PFSK-1 (cell line): ENCODE measurements at regions not wholly inside any gene's neighbourhood (a gene's known extent, or its start where the extent isn't known, plus 50 kb on each side); places are given as distances from the start of the nearest gene placed in this dataset.

Experiments used
- FOXP2 ChIP-seq: optimal IDR thresholded peaks from 2 replicates; pipeline ENCODE3; 2011; ENCODE audit warnings: borderline replicate concordance, control low read depth, inconsistent platforms; ENCODE audit not compliant: insufficient read depth; ENCODE audit errors: extremely low read length, extremely low read depth
- POLR2AphosphoS5 ChIP-seq: IDR thresholded peaks from 2 replicates; pipeline ENCODE4 v1.6.1; 2012; ENCODE audit warnings: low read depth, mild to moderate bottlenecking, control low read depth, low read length, moderate library complexity
- REST ChIP-seq, 2 experiments: IDR thresholded peaks; 2 replicates each; pipeline versions ENCODE4 v1.6.1 to v1.8.0; 2011 to 2012; ENCODE audit warnings: low read depth in 2 of 2, low read length in 2 of 2, control low read depth in 1 of 2, inconsistent platforms in 1 of 2, mild to moderate bottlenecking in 1 of 2, moderate library complexity in 1 of 2; ENCODE audit not compliant: insufficient read depth in 1 of 2
- SIN3A ChIP-seq: IDR thresholded peaks from 2 replicates; pipeline ENCODE4 v1.6.1; 2012; ENCODE audit warnings: mild to moderate bottlenecking, low read length, moderate library complexity, borderline replicate concordance; ENCODE audit not compliant: insufficient read depth
- TAF1 ChIP-seq: IDR thresholded peaks from 2 replicates; pipeline ENCODE4 v1.6.1; 2012; ENCODE audit warnings: low read length, control low read depth, borderline replicate concordance; ENCODE audit not compliant: insufficient read depth

- TF ChIP-seq TAF1 (no peak), SIN3A (no peak), FOXP2 (no peak)
Measured at GRCh38 chr5:92952243-92952642, 628.8 kb downstream of the NR2F1-AS1 start.

DNA sequence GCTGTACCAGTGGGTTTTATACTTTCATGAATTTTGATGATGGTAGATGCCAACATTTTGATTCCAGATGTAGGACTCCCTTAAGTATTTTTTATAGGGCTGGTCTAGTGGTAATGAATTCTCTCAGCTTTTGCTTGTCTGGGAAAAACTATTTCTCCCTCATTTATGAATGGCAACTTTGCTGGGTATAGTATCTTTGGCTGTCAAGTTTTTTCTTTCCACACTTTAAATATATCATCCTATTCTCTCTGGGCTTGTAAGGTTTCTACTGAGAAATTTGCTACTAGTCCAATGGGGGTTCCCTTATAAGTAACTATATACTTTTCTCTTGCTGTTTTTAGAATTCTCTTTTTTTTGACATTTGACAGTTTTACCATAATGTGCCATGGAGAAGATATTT lies 629.3 kb downstream of the NR2F1-AS1 start:
- no peak for TF ChIP-seq TAF1
- no peak for TF ChIP-seq FOXP2
- no peak for TF ChIP-seq POLR2AphosphoS5
- TF ChIP-seq REST (IDR thresholded peaks at IDR 0.05; ENCODE audit: insufficient read depth in 1 of 2, low read depth in 2 of 2, low read length in 2 of 2) = no peak
- TF ChIP-seq SIN3A = no peak

- TF ChIP-seq POLR2AphosphoS5 = no peak
- no peak for TF ChIP-seq REST (IDR thresholded peaks at IDR 0.05; ENCODE audit: insufficient read depth in 1 of 2, low read depth in 2 of 2, low read length in 2 of 2)
Measured at GRCh38 chr5:92946546-92946945, 634.5 kb downstream of the NR2F1-AS1 start.

- TF ChIP-seq TAF1 (no peak), REST (IDR thresholded peaks at IDR 0.05; ENCODE audit: insufficient read depth in 1 of 2, low read depth in 2 of 2, low read length in 2 of 2) (no peak), FOXP2 (no peak), POLR2AphosphoS5 (no peak), SIN3A (no peak)
Measured at GRCh38 chr5:92945605-92946097, 635.4 kb downstream of the NR2F1-AS1 start.

DNA sequence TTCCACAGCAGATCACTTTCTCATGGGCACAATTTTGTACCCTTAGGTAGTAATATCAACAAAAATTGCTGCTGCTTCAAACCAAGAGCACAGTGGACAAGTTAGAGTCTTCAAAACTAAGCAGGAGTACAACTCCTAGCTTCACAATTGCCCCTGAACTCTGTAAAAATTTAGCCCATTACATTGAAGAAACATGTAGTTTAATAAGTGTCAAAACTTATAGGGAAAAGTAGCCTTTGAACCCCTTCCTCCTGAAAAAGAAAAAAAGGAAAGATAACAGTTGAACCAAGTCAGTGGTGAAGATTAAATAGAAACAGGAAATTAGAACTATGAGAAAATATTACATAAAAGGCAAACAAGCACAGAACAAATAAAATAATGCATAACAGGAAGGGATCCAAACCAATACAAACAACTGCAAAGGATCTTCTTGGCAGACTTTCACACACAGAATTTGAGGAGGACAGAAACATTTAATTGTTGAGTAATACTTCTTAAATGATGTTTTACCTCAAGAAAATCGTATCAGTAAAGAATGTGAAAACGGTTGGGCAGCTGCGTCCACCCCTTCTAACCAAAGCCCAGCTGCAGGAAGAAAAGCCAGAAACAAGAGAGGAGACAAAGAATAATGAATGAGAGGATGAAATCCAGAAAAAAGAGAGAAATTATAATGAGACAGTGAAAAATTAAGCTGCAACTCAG lies 636.0 kb downstream of the NR2F1-AS1 start:
- no peak for TF ChIP-seq REST (IDR thresholded peaks at IDR 0.05; ENCODE audit: insufficient read depth in 1 of 2, low read depth in 2 of 2, low read length in 2 of 2)
- no peak for TF ChIP-seq TAF1
- no peak for TF ChIP-seq FOXP2
- no peak for TF ChIP-seq POLR2AphosphoS5
- TF ChIP-seq SIN3A = no peak
